ENCODE measurements at regions not wholly inside any gene's neighbourhood (a gene's known extent, or its start where the extent isn't known, plus 50 kb on each side); places are given as distances from the start of the nearest gene placed in this dataset.
"Not testable (repeated sequence)": the region's sequence is repeated elsewhere in the genome, so short reads cannot be mapped to it uniquely, and the experiment has no call there.

GRCh38 chr5:67954351-67954750 lies 261.2 kb upstream of the PIK3R1 start:
- DNase-seq (ENCODE audit: extremely low read depth, low read depth, low spot score) = no peak

- DNase-seq (ENCODE audit: extremely low read depth, low read depth, low spot score) = no peak
Measured at GRCh38 chr5:67942421-67942820, 273.1 kb upstream of the PIK3R1 start.

- DNase-seq (ENCODE audit: extremely low read depth, low read depth, low spot score) = no peak
Measured at GRCh38 chr5:67941614-67942401, 273.7 kb upstream of the PIK3R1 start.

- no peak for DNase-seq (ENCODE audit: extremely low read depth, low read depth, low spot score)
Measured at GRCh38 chr5:67935908-67936566, 279.5 kb upstream of the PIK3R1 start.

GRCh38 chr5:67934976-67935375 lies 280.6 kb upstream of the PIK3R1 start:
- no peak for DNase-seq (ENCODE audit: extremely low read depth, low read depth, low spot score)

GRCh38 chr5:67925511-67925910 lies 290.0 kb upstream of the PIK3R1 start:
- DNase-seq (ENCODE audit: extremely low read depth, low read depth, low spot score) = no peak

GRCh38 chr5:67921004-67921601 lies 294.5 kb upstream of the PIK3R1 start:
- no peak for DNase-seq (ENCODE audit: extremely low read depth, low read depth, low spot score)

GRCh38 chr5:67919532-67919931 lies 296.0 kb upstream of the PIK3R1 start:
- not testable (repeated sequence) for DNase-seq (ENCODE audit: extremely low read depth, low read depth, low spot score)

- no peak for DNase-seq (ENCODE audit: extremely low read depth, low read depth, low spot score)
Measured at GRCh38 chr5:67917561-67917960, 298.0 kb upstream of the PIK3R1 start.

- peak; percentile 25 for DNase-seq (ENCODE audit: extremely low read depth, low read depth, low spot score)
Measured at GRCh38 chr5:67910546-67910945, 305.0 kb upstream of the PIK3R1 start.

GRCh38 chr5:67908126-67908765 lies 307.3 kb upstream of the PIK3R1 start:
- no peak for DNase-seq (ENCODE audit: extremely low read depth, low read depth, low spot score)

GRCh38 chr5:67904366-67904765 lies 311.2 kb upstream of the PIK3R1 start:
- no peak for DNase-seq (ENCODE audit: extremely low read depth, low read depth, low spot score)

GRCh38 chr5:67903656-67904055 lies 311.9 kb upstream of the PIK3R1 start:
- no peak for DNase-seq (ENCODE audit: extremely low read depth, low read depth, low spot score)

GRCh38 chr5:67903121-67903520 lies 312.4 kb upstream of the PIK3R1 start:
- no peak for DNase-seq (ENCODE audit: extremely low read depth, low read depth, low spot score)

GRCh38 chr5:67902497-67902830 lies 313.1 kb upstream of the PIK3R1 start:
- DNase-seq (ENCODE audit: extremely low read depth, low read depth, low spot score) = no peak

- DNase-seq (ENCODE audit: extremely low read depth, low read depth, low spot score) = no peak
Measured at GRCh38 chr5:67901814-67902496, 313.6 kb upstream of the PIK3R1 start.

GRCh38 chr5:67900514-67900913 lies 315.0 kb upstream of the PIK3R1 start:
- DNase-seq (ENCODE audit: extremely low read depth, low read depth, low spot score) = no peak

- no peak for DNase-seq (ENCODE audit: extremely low read depth, low read depth, low spot score)
Measured at GRCh38 chr5:67897980-67898379, 317.6 kb upstream of the PIK3R1 start.

GRCh38 chr5:67897431-67897830 lies 318.1 kb upstream of the PIK3R1 start:
- DNase-seq (ENCODE audit: extremely low read depth, low read depth, low spot score) = no peak

- DNase-seq (ENCODE audit: extremely low read depth, low read depth, low spot score) = no peak
Measured at GRCh38 chr5:67896930-67897313, 318.6 kb upstream of the PIK3R1 start.

- no peak for DNase-seq (ENCODE audit: extremely low read depth, low read depth, low spot score)
Measured at GRCh38 chr5:67896311-67896929, 319.1 kb upstream of the PIK3R1 start.

Measured in glomerular endothelial cell (primary cell).